Mammary epithelial cell (primary cell): ENCODE measurements at regions not wholly inside any gene's neighbourhood (a gene's known extent, or its start where the extent isn't known, plus 50 kb on each side); places are given as distances from the start of the nearest gene placed in this dataset.

ENCODE experiments used
- CTCF ChIP-seq, 2 donors: IDR thresholded peaks in 1 of 2; conservative IDR thresholded peaks in 1 of 2; 2 replicates each; pipeline ENCODE4 v1.5.1; 2011 to 2012; ENCODE audit warnings: inconsistent platforms in 2 of 2, low read length in 2 of 2, mild to moderate bottlenecking in 2 of 2, control low read depth in 1 of 2, low read depth in 1 of 2; ENCODE audit not compliant: insufficient read depth in 1 of 2; ENCODE audit errors: extremely low read depth in 1 of 2
- EZH2 ChIP-seq: IDR thresholded peaks from 2 replicates; pipeline ENCODE4 v1.6.1; 2012; ENCODE audit warnings: low read length, inconsistent platforms, borderline replicate concordance

GRCh38 chr11:37280200-37280599, 682.2 kb upstream of the RAG2 start:
- TF ChIP-seq CTCF (conservative IDR thresholded peaks at IDR 0.05 in 1 of 2, IDR thresholded peaks at IDR 0.05 in 1 of 2; ENCODE audit: extremely low read depth in 1 of 2, insufficient read depth in 1 of 2, low read depth in 1 of 2, low read length in 2 of 2) (no peak), EZH2 (no peak)
